Omental fat pad (tissue), 3 donors: ENCODE measurements at regions not wholly inside any gene's neighbourhood (a gene's known extent, or its start where the extent isn't known, plus 50 kb on each side); places are given as distances from the start of the nearest gene placed in this dataset.

Experiments
- ATAC-seq: fragments of 150-250 bp; one replicate; pipeline ENCODE4 v1.9.1; 2016; ENCODE audit warnings: mild to moderate bottlenecking, moderate library complexity; ENCODE audit not compliant: low FRiP score
- DNase-seq: peaks from one replicate; pipeline ENCODE4 v3.0.0-alpha.2; 2019; ENCODE audit warnings: low spot score
- TF ChIP-seq, protein P1 (sequence below), 3 donors: fragments of 450-650 bp; IDR thresholded peaks; one replicate each; pipeline ENCODE4 v1.5.1; 2016 to 2017; ENCODE audit warnings: antibody characterized with exemption in 3 of 3, mild to moderate bottlenecking in 3 of 3, moderate library complexity in 2 of 3

GRCh38 chr5:89480406-89481007 is 597.5 kb upstream of the MEF2C start:
- no peak for ATAC-seq
- TF ChIP-seq, protein P1, sequence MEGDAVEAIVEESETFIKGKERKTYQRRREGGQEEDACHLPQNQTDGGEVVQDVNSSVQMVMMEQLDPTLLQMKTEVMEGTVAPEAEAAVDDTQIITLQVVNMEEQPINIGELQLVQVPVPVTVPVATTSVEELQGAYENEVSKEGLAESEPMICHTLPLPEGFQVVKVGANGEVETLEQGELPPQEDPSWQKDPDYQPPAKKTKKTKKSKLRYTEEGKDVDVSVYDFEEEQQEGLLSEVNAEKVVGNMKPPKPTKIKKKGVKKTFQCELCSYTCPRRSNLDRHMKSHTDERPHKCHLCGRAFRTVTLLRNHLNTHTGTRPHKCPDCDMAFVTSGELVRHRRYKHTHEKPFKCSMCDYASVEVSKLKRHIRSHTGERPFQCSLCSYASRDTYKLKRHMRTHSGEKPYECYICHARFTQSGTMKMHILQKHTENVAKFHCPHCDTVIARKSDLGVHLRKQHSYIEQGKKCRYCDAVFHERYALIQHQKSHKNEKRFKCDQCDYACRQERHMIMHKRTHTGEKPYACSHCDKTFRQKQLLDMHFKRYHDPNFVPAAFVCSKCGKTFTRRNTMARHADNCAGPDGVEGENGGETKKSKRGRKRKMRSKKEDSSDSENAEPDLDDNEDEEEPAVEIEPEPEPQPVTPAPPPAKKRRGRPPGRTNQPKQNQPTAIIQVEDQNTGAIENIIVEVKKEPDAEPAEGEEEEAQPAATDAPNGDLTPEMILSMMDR (IDR thresholded peaks at IDR 0.05): no peak
- no peak for DNase-seq

DNA sequence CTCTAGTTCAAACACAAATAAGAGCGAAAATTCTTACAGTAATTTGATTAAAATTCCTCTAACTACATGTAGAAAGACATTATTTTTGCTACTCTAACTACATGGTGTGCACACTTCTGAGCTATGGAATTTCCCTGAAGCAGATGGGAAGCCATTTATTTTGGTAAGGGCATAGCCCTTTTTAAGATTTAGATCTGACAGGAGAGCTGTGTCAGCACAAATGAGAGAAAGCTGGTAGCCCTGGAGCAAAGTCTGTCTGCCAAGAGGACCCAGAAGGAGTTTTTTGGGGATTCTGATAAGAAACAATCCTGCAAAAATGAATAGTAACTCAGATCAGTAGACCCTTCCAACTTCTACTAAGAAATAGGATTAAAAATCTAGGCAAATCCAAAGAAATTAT is 595.9 kb upstream of the MEF2C start:
- DNase-seq (no peak), ATAC-seq (no peak)
- TF ChIP-seq, protein P1 (IDR thresholded peaks at IDR 0.05): no peak

DNA sequence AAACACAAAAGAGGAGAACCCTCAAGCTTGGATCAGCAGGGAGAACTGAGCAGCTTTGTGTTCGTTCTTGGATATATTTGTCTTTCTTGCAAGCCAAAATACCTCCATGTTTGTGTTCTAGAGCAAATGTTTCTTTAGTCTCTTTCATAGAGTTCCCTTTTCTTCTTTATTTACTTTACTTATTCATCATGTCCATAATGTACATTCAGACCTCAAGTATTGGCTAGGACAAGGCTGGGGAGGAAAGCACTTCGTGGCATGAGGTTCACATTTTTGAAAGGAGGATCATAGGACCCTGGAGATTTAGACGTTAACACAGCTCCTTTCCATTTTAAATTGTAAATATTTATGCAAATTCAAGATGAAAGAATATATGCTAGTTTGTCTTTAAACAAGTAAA is 590.2 kb upstream of the MEF2C start:
- no peak for ATAC-seq
- TF ChIP-seq, protein P1 (IDR thresholded peaks at IDR 0.05): no peak
- no peak for DNase-seq

DNA sequence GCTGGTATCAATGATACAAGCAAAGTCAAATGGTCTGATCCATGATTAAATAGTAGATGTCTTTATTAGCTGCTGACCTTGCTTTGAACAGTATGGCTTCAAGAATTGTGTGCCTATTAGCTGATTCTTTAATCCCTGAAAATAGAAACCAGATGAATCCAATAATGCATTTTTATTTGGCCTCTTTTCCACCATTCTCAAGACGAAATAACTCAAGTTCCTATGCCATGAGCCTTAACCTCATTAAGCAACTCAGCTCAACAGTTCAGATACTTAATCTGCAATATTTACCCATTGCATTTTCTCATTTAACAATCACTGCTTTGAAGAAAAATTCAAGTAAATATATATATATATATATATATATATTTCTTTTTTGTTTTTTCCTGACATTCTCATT is 588.6 kb upstream of the MEF2C start:
- ATAC-seq: no peak
- no peak for DNase-seq
- TF ChIP-seq, protein P1 (IDR thresholded peaks at IDR 0.05): no peak

GRCh38 chr5:89471115-89471514 is 588.1 kb upstream of the MEF2C start:
- ATAC-seq (no peak), DNase-seq (no peak)
- TF ChIP-seq, protein P1 (IDR thresholded peaks at IDR 0.05): no peak

- TF ChIP-seq, protein P1 (IDR thresholded peaks at IDR 0.05): no peak
- DNase-seq (no peak), ATAC-seq (no peak)
Observed at GRCh38 chr5:89470658-89471057, 587.7 kb upstream of the MEF2C start.

GRCh38 chr5:89458332-89458656 is 575.3 kb upstream of the MEF2C start:
- DNase-seq: no peak
- TF ChIP-seq, protein P1 (IDR thresholded peaks at IDR 0.05): no peak
- ATAC-seq: peak; percentile 23
